CD14-positive monocyte (primary cell): ENCODE measurements at regions not wholly inside any gene's neighbourhood (a gene's known extent, or its start where the extent isn't known, plus 50 kb on each side); places are given as distances from the start of the nearest gene placed in this dataset.

Source experiments
- DNase-seq, 3 donors: peaks; one replicate each; pipeline ENCODE4 v3.0.0-alpha.2; 2011 to 2022
- H2AFZ ChIP-seq: 2 replicates; pipeline ENCODE4 v1.6.0; 2012; ENCODE audit warnings: mild to moderate bottlenecking, low read depth, low read length, inconsistent platforms; ENCODE audit not compliant: insufficient read depth, poor library complexity, severe bottlenecking
- H3K27ac ChIP-seq, 2 donors: 1 replicate in 1 of 2; 2 replicates in 1 of 2; pipeline ENCODE4 v1.5.1; 2012 to 2013; ENCODE audit warnings: low read length in 2 of 2, control low read depth in 1 of 2, inconsistent platforms in 1 of 2, low read depth in 1 of 2, mild to moderate bottlenecking in 1 of 2
- H3K27me3 ChIP-seq, 2 donors: one replicate each; pipeline versions ENCODE4 v1.6.0 to v1.6.1; 2011 to 2013; ENCODE audit warnings: low read length in 2 of 2; ENCODE audit not compliant: control insufficient read depth in 2 of 2, insufficient read depth in 2 of 2
- H3K36me3 ChIP-seq, 2 donors: replicated peaks in 1 of 2; 1 replicate in 1 of 2; 2 replicates in 1 of 2; pipeline versions ENCODE4 v1.5.1 to v1.6.1; 2012 to 2013; ENCODE audit warnings: low read length in 2 of 2, control low read depth in 1 of 2, inconsistent platforms in 1 of 2, mild to moderate bottlenecking in 1 of 2; ENCODE audit not compliant: insufficient read depth in 2 of 2, control insufficient read depth in 1 of 2
- H3K4me1 ChIP-seq, 2 donors: 1 replicate in 1 of 2; 2 replicates in 1 of 2; pipeline versions ENCODE4 v1.5.1 to v1.6.1; 2012 to 2013; ENCODE audit warnings: low read length in 2 of 2, control low read depth in 1 of 2, inconsistent platforms in 1 of 2, mild to moderate bottlenecking in 1 of 2, moderate library complexity in 1 of 2; ENCODE audit not compliant: insufficient read depth in 2 of 2, control insufficient read depth in 1 of 2
- H3K4me2 ChIP-seq: replicated peaks from 2 replicates; pipeline ENCODE3; 2012; ENCODE audit warnings: low read length, moderate library complexity, mild to moderate bottlenecking; ENCODE audit not compliant: poor library complexity, severe bottlenecking; ENCODE audit errors: extremely low read depth
- H3K4me3 ChIP-seq, 3 experiments: fragments of 200-600 bp in 1 of 3; sonication (generic) in 1 of 3; replicated peaks in 1 of 3; 1 replicate in 2 of 3; 2 replicates in 1 of 3; pipeline ENCODE4 v1.5.1; 2011 to 2013; ENCODE audit warnings: low read length in 3 of 3, mild to moderate bottlenecking in 3 of 3, control low read depth in 2 of 3, low read depth in 2 of 3, inconsistent platforms in 1 of 3, moderate library complexity in 1 of 3
- H3K79me2 ChIP-seq: 2 replicates; pipeline ENCODE4 v1.6.0; 2012; ENCODE audit warnings: mild to moderate bottlenecking, control low read depth, inconsistent platforms, low read length, moderate library complexity; ENCODE audit not compliant: insufficient read depth
- H3K9ac ChIP-seq: 2 replicates; pipeline ENCODE4 v1.6.0; 2017; ENCODE audit warnings: low read length, mild to moderate bottlenecking; ENCODE audit not compliant: insufficient read depth, poor library complexity, severe bottlenecking
- H3K9me3 ChIP-seq, 2 donors: replicated peaks in 1 of 2; 1 replicate in 1 of 2; 2 replicates in 1 of 2; pipeline versions ENCODE4 v1.5.1 to v1.6.1; 2012 to 2013; ENCODE audit warnings: low read length in 2 of 2, control low read depth in 1 of 2; ENCODE audit not compliant: control insufficient read depth in 1 of 2, insufficient read depth in 1 of 2
- H4K20me1 ChIP-seq: 2 replicates; pipeline ENCODE4 v1.6.0; 2012; ENCODE audit warnings: mild to moderate bottlenecking, low read length, control low read depth, moderate library complexity; ENCODE audit not compliant: insufficient read depth
- H3K27ac Mint-ChIP-seq, 7 donors: one replicate each; pipeline ENCODE4 v1.8.0; 2020; ENCODE audit warnings: mild to moderate bottlenecking in 7 of 7, mixed read lengths in 7 of 7, moderate library complexity in 6 of 7, inconsistent platforms in 2 of 7
- H3K27me3 Mint-ChIP-seq, 3 donors: one replicate each; pipeline ENCODE4 v1.8.0; 2021 to 2022; ENCODE audit warnings: low read depth in 3 of 3, mild to moderate bottlenecking in 3 of 3, mixed read lengths in 3 of 3, moderate library complexity in 3 of 3, inconsistent platforms in 1 of 3
- H3K36me3 Mint-ChIP-seq, 2 donors: one replicate each; pipeline ENCODE4 v1.8.0; 2020; ENCODE audit warnings: mixed read lengths in 2 of 2, inconsistent platforms in 1 of 2, mild to moderate bottlenecking in 1 of 2
- H3K4me1 Mint-ChIP-seq: one replicate; pipeline ENCODE4 v1.8.0; 2020; ENCODE audit warnings: mild to moderate bottlenecking, mixed read lengths
- H3K4me3 Mint-ChIP-seq, 2 donors: one replicate each; pipeline ENCODE4 v1.8.0; 2020; ENCODE audit warnings: mild to moderate bottlenecking in 2 of 2, mixed read lengths in 2 of 2, moderate library complexity in 1 of 2
- H3K9me3 Mint-ChIP-seq, 7 donors: one replicate each; pipeline ENCODE4 v1.8.0; 2020 to 2022; ENCODE audit warnings: mixed read lengths in 7 of 7, mild to moderate bottlenecking in 6 of 7, moderate library complexity in 6 of 7, inconsistent platforms in 2 of 7
- WGBS: methylation state at CpG from one replicate; pipeline ENCODE4 v1.1.5; 2013; ENCODE audit warnings: missing lambda C conversion rate; ENCODE audit not compliant: insufficient coverage; 5-methylcytosine and 5-hydroxymethylcytosine counted together
- intact Hi-C, 2 donors: fragments of 100-400 bp; cut with micrococcal nuclease; formaldehyde crosslinking; loops; one replicate each; pipeline versions ENCODE4 v1.15.0 to v1.15.1; 2023
- TF ChIP-seq, protein P1 (sequence below): fragments of 200-600 bp; IDR thresholded peaks from one replicate; pipeline ENCODE4 v1.8.0; 2022; ENCODE audit warnings: antibody characterized with exemption, mild to moderate bottlenecking

DNA sequence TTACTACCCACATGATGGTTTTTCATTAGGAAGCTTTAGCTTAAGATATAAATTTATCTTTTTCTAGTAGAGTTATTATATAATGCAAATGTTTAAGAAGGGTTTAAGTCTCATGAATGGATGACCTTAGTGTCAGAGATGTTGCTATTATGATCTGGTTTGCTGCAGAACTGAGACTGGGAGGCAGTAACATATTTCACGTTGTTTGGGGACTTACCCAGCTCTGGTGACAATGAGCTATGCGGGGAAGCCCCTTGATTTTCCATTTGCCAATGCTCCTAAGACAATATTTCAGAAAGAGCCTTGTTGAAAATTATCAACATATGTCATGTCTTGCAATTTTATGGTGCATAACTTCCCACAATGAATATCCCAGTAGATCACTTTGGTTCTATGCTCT, 754.6 kb downstream of the REEP3 start:
- Histone ChIP-seq H3K27me3 (no peaks in the 10 kb centered on the region), H2AFZ (no peak overlapping the region), H3K4me2 (no peak overlapping the region), H3K9me3 (no peaks in the 10 kb centered on the region), H3K9ac (no peak overlapping the region), H3K4me1 (no peaks in the 10 kb centered on the region), H3K36me3 (no peaks in the 10 kb centered on the region), H3K79me2 (no peaks in the 10 kb centered on the region), H3K27ac (no peak overlapping the region), H4K20me1 (no peaks in the 10 kb centered on the region), H3K4me3 (no peak overlapping the region)
- Mint-ChIP-seq H3K9me3 (no peaks in the 10 kb centered on the region), H3K36me3 (no peaks in the 10 kb centered on the region), H3K4me3 (no peak overlapping the region), H3K27me3 (peaks cover 0 to 3% (median 0%) of the 10 kb centered on the region in 3 donors), H3K27ac (no peak overlapping the region), H3K4me1 (no peaks in the 10 kb centered on the region)
- WGBS, result no CpG with 5 or more reads among the region's 2 CpGs
- intact Hi-C loops, result no loop called here
- TF ChIP-seq, protein P1, sequence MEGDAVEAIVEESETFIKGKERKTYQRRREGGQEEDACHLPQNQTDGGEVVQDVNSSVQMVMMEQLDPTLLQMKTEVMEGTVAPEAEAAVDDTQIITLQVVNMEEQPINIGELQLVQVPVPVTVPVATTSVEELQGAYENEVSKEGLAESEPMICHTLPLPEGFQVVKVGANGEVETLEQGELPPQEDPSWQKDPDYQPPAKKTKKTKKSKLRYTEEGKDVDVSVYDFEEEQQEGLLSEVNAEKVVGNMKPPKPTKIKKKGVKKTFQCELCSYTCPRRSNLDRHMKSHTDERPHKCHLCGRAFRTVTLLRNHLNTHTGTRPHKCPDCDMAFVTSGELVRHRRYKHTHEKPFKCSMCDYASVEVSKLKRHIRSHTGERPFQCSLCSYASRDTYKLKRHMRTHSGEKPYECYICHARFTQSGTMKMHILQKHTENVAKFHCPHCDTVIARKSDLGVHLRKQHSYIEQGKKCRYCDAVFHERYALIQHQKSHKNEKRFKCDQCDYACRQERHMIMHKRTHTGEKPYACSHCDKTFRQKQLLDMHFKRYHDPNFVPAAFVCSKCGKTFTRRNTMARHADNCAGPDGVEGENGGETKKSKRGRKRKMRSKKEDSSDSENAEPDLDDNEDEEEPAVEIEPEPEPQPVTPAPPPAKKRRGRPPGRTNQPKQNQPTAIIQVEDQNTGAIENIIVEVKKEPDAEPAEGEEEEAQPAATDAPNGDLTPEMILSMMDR, result no peak
- DNase-seq, result no peak

DNA sequence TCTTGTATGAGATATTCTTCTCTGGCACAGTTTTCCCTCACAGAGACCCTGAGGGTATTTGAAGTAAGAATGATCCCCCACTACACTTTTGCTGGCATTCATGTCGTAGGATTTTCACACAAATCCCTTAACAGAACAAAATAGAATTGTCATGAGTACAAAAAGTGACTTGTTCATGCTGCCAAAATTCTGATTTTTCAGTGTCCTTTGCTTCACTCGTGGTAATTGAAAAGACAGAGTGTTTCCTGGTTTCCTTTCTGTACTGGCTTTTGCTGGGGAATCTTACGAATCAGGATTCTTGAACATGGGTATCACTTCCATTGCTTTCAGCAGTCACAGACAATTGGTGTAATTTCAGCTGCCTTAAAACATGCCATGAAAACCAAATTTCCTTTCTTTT, 756.3 kb downstream of the REEP3 start:
- no peak overlapping the region for H3K9ac ChIP-seq
- H3K79me2 ChIP-seq, result no peaks in the 10 kb centered on the region
- Mint-ChIP-seq H3K9me3 (no peaks in the 10 kb centered on the region), H3K4me1 (no peaks in the 10 kb centered on the region), H3K36me3 (no peaks in the 10 kb centered on the region), H3K27me3 (peaks cover 0 to 3% (median 0%) of the 10 kb centered on the region in 3 donors), H3K4me3 (no peak overlapping the region), H3K27ac (no peak overlapping the region)
- DNase-seq, result no peak
- intact Hi-C loops, result no loop called here
- H3K9me3 ChIP-seq, result no peaks in the 10 kb centered on the region
- no peaks in the 10 kb centered on the region for H3K36me3 ChIP-seq
- H3K4me1 ChIP-seq, result no peaks in the 10 kb centered on the region
- TF ChIP-seq, protein P1, result no peak
- H2AFZ ChIP-seq, result no peak overlapping the region
- H3K27me3 ChIP-seq, result no peaks in the 10 kb centered on the region
- H3K4me2 ChIP-seq, result no peak overlapping the region
- no peak overlapping the region for H3K4me3 ChIP-seq
- H3K27ac ChIP-seq, result no peak overlapping the region
- 88% methylated on average over 2 of the region's 3 CpGs for WGBS
- H4K20me1 ChIP-seq, result no peaks in the 10 kb centered on the region
